ENCODE measurements at regions not wholly inside any gene's neighbourhood (a gene's known extent, or its start where the extent isn't known, plus 50 kb on each side); places are given as distances from the start of the nearest gene placed in this dataset.
A peak's percentile ranks its signal among the peaks of the same experiment; 100 is the strongest.
"Not testable (repeated sequence)": the region's sequence is repeated elsewhere in the genome, so short reads cannot be mapped to it uniquely, and the experiment has no call there.

GRCh38 chr12:131464081-131464480 is 246.8 kb upstream of the SFSWAP start:
- DNase-seq: no peak

GRCh38 chr12:131466306-131466705 is 244.6 kb upstream of the SFSWAP start:
- DNase-seq: no peak

- no peak for DNase-seq
Measured at GRCh38 chr12:131466932-131467331, 244.0 kb upstream of the SFSWAP start.

- no peak for DNase-seq
Measured at GRCh38 chr12:131468206-131468605, 242.7 kb upstream of the SFSWAP start.

- DNase-seq: not testable (repeated sequence)
Measured at GRCh38 chr12:131469945-131470344, 240.9 kb upstream of the SFSWAP start.

- DNase-seq: no peak
Measured at GRCh38 chr12:131471271-131471905, 239.5 kb upstream of the SFSWAP start.

- no peak for DNase-seq
Measured at GRCh38 chr12:131471946-131472732, 238.8 kb upstream of the SFSWAP start.

- DNase-seq: no peak
Measured at GRCh38 chr12:131473261-131473660, 237.6 kb upstream of the SFSWAP start.

GRCh38 chr12:131473741-131474709 is 236.9 kb upstream of the SFSWAP start:
- DNase-seq: no peak

GRCh38 chr12:131475012-131475411 is 235.9 kb upstream of the SFSWAP start:
- DNase-seq: not testable (repeated sequence)

- no peak for DNase-seq
Measured at GRCh38 chr12:131477613-131478012, 233.3 kb upstream of the SFSWAP start.

GRCh38 chr12:131478468-131478867 is 232.4 kb upstream of the SFSWAP start:
- no peak for DNase-seq

- no peak for DNase-seq
Measured at GRCh38 chr12:131482199-131482598, 228.7 kb upstream of the SFSWAP start.

- DNase-seq: no peak
Measured at GRCh38 chr12:131482686-131483085, 228.2 kb upstream of the SFSWAP start.

- DNase-seq: no peak
Measured at GRCh38 chr12:131486451-131487230, 224.2 kb upstream of the SFSWAP start.

GRCh38 chr12:131487388-131488124 is 223.3 kb upstream of the SFSWAP start:
- DNase-seq: peak; percentile 3

- no peak for DNase-seq
Measured at GRCh38 chr12:131489718-131490117, 221.2 kb upstream of the SFSWAP start.

- no peak for DNase-seq
Measured at GRCh38 chr12:131491155-131491554, 219.7 kb upstream of the SFSWAP start.

GRCh38 chr12:131491916-131492490 is 218.9 kb upstream of the SFSWAP start:
- no peak for DNase-seq

GRCh38 chr12:131493068-131493826 is 217.6 kb upstream of the SFSWAP start:
- DNase-seq: no peak

GRCh38 chr12:131494216-131494615 is 216.7 kb upstream of the SFSWAP start:
- DNase-seq: no peak
